ENCODE measurements at regions not wholly inside any gene's neighbourhood (a gene's known extent, or its start where the extent isn't known, plus 50 kb on each side); places are given as distances from the start of the nearest gene placed in this dataset.
"Not testable (repeated sequence)": the region's sequence is repeated elsewhere in the genome, so short reads cannot be mapped to it uniquely, and the experiment has no call there.

DNA sequence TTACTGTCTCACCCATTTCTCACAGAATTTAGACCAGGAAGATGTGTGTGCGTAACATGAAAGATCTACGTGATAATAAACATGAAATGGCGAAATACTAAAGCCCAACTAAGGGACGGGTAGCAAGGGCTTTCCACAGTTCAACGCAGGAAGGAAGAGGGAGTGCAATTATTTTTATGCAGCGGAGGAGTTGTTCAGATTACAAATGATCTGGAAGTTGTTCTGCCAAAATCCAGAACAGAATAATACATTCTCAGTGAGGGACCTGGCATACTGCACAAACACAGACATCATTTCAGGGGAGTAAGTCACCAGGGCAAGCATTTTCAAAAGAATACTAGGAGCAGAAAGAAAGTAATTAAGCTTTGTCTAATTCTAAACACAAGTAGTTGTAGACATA lies 133.6 kb upstream of the RAP2B start:
- DNase-seq (ENCODE audit: low spot score), result no peak

DNA sequence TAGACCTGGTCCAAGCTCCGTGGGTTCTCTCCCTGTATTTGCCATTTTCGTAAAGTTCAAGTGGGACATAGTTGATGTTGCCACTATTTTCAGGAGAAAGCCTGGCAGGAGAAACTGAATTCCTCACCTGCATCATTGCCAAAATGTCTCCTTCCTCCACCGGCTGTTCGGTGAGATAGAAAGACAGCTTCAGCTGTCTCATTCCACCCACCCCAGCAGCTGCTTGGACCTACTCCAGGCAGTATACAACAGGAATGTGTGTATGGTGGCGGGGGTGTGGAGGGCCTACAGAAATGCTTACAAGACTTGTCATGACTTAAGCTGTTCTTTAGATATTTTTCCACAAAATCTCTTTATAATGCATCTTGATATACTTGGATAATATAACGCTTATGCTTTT lies 132.7 kb upstream of the RAP2B start:
- peak; percentile 72 for DNase-seq (ENCODE audit: low spot score)

DNA sequence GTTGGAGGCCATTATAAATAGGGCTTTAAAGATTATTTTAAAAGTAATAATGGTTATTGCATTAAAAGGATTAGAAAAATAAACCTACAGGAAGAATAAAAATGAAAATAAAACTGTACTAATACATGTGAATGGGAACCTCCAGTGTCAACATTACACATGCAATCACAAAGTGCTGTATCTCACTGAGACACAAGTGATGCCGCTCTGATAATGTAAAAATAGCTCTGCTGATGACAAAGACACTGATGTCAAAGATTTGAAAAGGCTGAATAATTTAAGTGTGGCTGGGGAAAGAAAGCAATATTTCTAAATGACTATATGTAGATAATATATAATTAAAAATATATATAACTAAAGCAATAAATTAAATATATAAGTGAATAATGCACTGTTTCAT lies 129.1 kb upstream of the RAP2B start:
- no peak for DNase-seq (ENCODE audit: low spot score)

GRCh38 chr3:153036846-153037245 lies 125.2 kb upstream of the RAP2B start:
- DNase-seq (ENCODE audit: low spot score), result no peak

GRCh38 chr3:153038367-153038766 lies 123.7 kb upstream of the RAP2B start:
- DNase-seq (ENCODE audit: low spot score), result no peak

DNA sequence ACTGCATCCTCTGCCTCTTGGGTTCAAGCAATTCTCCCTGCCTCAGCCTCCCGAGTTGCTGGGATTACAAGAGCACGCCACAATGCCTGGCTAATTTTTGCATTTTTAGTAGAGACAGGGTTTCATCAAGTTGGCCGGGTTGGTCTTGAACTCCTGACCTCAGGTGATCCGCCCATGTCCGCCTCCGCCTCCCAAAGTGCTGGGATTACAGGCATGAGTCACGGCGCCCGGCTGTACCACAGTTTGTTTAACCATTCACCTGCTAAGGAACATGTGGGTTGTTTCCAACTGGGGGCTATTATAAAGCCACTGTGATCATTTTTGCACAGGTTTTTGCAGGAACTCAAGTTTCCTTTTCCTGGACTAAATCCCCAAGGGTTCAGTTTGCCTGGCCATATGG lies 123.2 kb upstream of the RAP2B start:
- no peak for DNase-seq (ENCODE audit: low spot score)

DNA sequence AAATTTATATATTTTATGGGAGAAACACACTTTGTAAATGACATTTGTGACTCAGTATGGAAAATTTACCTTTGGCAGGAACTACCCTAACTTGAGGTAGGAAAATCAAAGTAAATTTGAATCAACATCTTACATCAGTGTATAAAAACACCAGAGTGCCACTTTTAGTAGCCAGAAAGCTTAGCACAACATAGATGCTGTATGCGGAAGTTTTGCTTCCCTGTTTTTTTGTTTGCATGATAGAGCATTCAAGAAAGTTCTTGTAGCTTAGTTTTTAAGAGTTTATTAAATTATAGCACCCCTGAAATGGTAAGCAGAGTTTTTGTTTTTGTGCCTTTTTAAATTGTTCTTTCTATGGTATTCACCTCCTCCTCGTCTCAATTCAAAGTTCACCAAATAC lies 120.8 kb upstream of the RAP2B start:
- no peak for DNase-seq (ENCODE audit: low spot score)

DNA sequence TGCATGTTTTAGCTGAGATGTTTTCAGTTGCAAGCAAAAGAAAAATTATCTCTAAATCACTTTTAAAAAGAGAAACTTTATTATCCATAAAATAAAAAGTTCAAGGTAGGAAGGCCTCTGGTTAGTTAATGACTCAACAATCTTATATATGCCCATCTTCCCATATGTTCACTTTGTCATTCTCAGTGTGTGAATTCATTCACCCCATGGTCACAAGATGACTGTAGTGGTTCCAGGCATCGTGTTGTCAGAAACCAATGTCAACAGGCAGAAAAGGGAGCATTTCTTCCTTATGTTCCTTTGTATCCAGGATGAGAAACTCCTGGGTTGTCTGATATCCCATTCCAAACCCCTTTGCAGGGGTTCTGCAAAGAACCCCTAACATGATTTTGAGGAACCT lies 119.9 kb upstream of the RAP2B start:
- DNase-seq (ENCODE audit: low spot score), result no peak

DNA sequence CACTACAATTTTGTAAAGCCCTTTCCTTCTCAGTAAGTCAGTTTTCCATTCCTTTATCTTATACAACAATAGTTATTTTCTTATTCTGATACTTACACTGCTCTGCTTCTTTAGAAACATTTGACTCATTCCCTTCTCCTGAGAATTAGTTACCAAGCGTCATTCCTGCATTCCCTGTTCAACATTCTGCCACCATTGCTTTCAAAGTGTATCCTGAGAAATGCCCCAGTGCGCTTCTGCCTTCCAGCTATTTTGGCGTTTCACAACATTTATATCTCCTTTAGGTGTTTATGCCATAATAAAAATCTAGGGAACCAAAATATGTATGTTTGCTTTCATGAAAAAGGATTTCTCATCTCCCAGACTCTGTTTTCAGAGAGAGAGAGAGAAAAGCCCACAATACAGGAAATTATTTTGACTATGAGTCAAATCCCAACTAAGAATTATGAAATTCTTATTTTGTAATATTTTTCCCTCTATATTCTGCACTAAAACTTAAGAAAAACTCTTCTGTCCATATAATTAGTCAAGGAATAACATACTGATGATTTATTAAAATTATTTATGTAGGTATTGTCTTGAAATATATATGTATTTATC lies 118.2 kb upstream of the RAP2B start:
- no peak for DNase-seq (ENCODE audit: low spot score)

DNA sequence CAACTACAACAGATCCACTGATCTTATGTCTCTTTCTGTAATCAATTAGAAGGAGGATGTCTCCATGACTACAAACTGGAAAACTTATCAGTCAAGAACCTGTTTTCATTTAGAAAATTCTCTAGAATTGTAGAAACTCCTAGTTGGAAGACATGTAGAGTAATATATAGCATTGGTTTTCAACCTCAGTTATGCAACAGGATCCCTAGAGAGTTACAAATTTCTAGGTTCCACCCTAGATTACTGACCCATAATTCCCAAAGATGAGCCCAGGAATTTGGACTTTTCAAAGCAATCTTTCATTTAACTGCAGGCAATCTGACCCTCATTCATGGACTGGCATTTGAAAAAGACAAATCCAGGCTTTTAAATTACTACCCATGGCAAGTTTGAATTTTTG lies 116.9 kb upstream of the RAP2B start:
- no peak for DNase-seq (ENCODE audit: low spot score)

DNA sequence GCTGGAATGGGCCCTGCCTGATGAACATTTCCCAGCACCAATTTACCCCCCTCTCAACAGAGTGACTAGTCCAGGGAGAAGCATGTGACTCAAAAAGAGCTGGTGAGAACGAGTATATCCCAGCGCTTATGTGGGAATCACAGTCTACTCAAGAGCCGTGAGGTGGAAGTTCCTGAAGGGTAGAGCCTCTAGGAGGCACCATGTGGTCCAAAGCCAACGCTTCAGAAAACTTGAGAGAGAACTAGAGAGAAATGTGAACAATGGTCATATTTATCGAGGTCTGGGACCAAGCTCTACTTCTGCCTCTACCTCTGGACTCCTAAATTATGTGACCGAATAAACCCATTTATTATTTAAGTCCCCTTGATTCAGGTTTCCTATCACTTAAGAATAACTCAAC lies 111.0 kb upstream of the RAP2B start:
- no peak for DNase-seq (ENCODE audit: low spot score)

DNA sequence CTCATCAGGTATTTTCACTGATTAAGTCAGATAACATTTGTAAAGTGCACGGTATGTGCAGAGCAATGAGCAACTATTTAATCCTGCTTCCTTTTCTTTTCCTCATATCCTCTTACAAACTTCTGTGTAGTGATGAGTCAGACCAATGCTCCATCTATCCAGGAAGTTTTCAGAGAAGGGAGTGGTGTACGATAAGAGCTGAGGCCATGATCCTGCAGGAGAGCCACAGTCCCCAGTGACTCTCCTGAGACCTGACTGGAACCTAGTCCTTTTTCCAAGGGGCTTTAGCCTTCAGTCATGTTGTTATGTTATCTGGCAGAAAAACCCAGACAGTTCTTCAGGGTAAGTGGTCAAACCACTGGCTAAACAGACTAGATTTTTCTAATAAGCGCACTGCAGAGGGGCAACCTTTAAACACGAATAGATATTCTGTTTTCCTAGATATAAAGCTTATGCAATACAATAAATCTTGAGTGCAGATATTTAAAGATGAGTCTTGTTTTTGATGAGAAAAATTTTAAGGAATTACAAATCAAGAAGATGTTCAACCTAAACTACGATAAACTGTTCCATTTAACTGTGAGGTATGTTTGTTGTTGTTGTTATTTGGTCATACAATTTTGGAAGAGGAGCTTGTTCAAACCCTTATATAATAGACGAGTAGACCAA lies 110.5 kb upstream of the RAP2B start:
- no peak for DNase-seq (ENCODE audit: low spot score)

DNA sequence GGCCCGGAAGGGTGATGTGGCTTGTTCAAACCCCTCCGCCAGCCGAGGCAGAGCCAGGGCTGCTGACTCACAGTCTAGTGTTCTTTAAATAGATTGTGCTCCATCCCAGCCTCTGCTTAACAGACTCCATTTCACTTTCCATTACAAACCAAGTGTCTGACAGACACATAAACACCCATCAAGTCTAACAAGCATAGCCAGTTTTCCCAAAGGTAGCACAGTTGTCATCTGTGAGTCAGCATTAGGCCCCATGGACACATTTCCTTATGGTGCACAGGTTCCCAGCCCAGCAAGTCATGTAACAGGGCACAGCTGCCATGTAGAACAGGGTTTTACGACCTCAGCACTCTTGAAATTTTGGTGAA lies 109.9 kb upstream of the RAP2B start:
- no peak for DNase-seq (ENCODE audit: low spot score)

DNA sequence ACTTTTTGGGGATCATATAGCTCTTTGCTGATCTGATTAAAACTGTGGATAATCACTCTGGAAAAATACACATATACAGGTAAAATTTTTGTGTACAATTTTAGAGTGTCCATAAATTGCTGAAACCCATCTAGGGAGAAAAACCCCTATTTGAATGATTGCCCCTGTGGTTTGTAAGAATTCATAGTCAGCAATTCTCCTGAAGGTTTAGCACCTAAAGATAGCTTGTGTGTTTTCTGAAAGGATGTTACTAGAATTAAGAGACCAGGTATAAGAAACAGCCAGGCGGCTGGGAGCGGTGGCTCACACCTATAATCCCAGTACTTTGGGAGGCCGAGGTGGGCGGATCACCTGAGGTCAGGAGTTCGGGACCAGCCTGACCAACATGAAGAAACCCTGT lies 106.8 kb upstream of the RAP2B start:
- DNase-seq (ENCODE audit: low spot score), result no peak

GRCh38 chr3:153055779-153056178 lies 106.2 kb upstream of the RAP2B start:
- DNase-seq (ENCODE audit: low spot score), result no peak

- DNase-seq (ENCODE audit: low spot score), result not testable (repeated sequence)
Observed at GRCh38 chr3:153058031-153058688, 103.9 kb upstream of the RAP2B start.

- DNase-seq (ENCODE audit: low spot score), result no peak
Observed at GRCh38 chr3:153060346-153060745, 101.7 kb upstream of the RAP2B start.

DNA sequence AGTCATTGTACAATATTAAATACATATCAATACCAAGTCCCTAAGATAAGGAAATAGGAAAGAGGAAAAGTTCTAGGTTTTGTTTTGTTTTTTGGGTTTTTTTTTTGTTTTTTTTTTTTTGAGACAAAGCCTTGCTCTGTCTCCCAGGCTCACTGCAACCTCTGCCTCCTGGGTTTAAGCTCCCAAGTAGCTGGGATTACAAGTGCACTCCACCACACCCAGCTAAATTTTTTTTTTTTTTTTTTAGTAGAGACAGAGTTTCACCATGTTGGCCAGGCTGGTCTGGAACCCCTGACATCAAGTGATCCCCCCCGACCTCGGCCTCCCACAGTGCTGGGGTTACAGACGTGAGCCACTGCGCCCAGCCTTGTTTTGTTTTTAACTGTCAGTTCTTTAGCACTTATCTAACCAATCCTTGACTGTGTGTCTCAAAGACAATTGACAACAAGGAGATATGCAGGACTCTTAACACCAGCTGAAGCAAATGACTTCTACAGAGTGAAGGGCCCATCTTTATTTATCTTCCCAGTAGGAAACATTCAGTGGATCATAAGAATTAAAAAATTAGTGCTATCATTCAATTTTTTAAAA lies 100.0 kb upstream of the RAP2B start:
- DNase-seq (ENCODE audit: low spot score), result no peak

DNA sequence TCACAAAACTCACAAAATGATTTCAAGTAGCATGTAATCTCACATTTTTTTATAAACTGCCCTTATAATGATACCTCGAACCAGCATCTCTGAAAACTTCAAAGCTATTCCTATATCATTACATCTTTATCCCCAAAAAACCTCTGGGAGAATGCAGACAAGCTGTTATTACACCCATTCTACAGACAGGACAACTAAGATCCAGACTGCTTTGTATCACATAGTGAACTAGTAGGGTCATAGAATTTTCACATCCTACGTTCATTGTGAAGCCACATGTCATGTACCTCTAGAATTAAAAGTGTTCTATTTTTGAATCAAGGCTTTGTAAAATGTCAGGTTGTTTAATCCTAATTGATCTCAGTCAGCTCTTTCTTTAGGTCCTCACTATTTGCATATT lies 98.7 kb upstream of the RAP2B start:
- no peak for DNase-seq (ENCODE audit: low spot score)

- no peak for DNase-seq (ENCODE audit: low spot score)
Observed at GRCh38 chr3:153066983-153067382, 95.0 kb upstream of the RAP2B start.

DNA sequence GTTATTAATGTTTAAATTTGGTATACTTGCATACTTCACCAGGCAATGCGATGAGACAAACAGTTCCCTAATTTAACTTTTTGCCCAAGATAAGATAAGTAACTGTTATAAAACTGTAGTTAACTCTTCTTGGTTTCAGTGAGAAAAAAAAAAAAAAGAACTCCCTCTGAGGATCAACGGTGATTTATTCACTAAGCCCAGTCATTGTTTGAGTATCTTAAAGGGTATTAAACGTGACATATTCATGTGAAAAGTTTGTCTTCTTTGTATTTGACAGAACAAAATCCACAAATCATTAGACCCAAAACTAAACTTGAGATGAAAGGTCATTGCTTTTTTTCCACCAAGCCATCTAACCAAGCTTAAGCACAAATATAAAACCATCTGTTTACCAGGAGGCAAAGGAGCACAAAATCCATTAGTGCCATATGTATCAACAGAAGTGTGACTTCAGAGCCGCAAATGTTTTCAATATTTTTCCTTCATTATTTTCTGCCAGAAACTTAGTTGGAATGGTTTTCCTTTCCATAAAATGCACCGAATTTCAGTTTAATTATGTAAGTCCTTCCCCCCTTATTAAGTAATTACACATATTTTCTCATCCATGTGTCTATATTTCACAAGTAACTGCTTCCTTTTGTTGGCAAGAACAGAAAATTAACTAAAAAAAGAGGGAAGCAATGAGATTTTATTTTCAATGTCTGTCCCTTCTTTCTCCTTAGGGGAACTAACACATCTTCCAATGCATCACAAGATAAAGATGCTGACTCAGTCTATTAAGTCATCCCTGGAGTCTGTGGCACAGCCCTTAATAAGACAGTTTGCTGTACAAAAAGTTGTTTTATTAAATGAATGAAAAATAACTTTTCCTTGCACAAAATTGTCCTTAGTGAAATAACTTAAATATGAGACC lies 92.2 kb upstream of the RAP2B start:
- no peak for DNase-seq (ENCODE audit: low spot score)

DNA sequence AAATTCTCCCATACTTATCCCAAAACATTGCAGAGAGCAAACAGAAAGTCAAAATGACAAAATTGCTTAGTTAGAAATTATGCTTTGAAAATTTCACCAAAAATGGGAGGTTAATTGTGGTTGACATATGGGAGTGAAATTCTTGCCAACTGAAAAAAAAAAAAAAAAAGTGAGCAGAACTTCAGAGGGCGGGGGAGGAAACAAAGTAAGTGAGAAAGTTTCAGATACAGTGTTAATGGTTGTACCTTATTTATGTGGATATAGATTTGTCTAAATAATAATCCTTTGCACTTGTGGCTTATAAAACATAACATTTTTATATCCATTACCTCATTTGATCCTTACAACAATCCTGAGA lies 91.5 kb upstream of the RAP2B start:
- no peak for DNase-seq (ENCODE audit: low spot score)

Data from left forelimb (tissue), 1 donor.